HG03439 (cell line): ENCODE measurements at regions not wholly inside any gene's neighbourhood (a gene's known extent, or its start where the extent isn't known, plus 50 kb on each side); places are given as distances from the start of the nearest gene placed in this dataset.

Source experiments
- ATAC-seq: cut with Tn5 transposase; IDR thresholded peaks from one replicate; pipeline ENCODE4 v1.9.1; 2021; ENCODE audit warnings: mild to moderate bottlenecking, moderate library complexity; ENCODE audit not compliant: unreplicated experiment

- ATAC-seq = no peak
Measured at GRCh38 chr15:39167164-39168058, 413.5 kb upstream of the THBS1 start.

GRCh38 chr15:39171944-39172368, 408.9 kb upstream of the THBS1 start:
- no peak for ATAC-seq

- no peak for ATAC-seq
Measured at GRCh38 chr15:39172380-39173281, 408.2 kb upstream of the THBS1 start.

DNA sequence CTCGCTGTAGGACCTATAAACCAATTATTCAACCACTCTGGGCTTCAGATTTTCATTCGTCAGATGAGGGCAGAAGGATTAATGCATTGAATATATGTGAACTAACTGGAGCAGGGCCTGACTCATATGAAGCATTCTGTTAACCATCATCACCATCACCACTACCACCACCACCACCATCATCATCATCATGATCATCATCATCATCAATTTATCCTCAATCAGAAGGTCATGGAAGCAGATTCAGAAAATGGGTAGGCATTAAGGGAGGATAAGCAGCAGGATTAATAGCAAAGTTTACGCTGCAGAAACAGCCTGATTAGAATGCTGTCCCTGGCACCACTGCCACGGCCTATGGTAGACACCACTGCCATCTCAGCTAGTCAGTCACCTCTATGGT, 407.5 kb upstream of the THBS1 start:
- ATAC-seq = no peak

GRCh38 chr15:39174332-39174731, 406.5 kb upstream of the THBS1 start:
- ATAC-seq = no peak

GRCh38 chr15:39176030-39176429, 404.8 kb upstream of the THBS1 start:
- no peak for ATAC-seq

DNA sequence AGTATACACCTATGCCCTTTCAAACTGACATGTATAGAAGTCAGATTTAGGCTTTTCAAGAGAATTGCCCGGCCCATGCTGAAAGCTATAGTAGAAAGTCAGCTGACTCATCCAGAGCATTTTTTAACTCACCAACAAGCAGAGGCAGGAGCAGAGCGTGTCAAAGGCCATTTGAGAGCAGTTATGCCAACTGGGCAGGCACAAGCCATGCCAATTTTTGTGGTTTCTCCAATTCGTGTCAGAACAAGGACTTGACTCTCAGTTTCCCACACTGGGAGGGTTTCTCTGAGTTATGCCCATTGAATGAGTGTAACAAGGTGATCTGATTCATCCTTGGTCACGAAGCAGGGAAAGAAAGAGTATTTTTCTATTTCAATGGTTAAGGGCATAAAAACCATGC, 403.3 kb upstream of the THBS1 start:
- ATAC-seq = no peak

GRCh38 chr15:39180030-39180429, 400.8 kb upstream of the THBS1 start:
- no peak for ATAC-seq

- ATAC-seq = no peak
Measured at GRCh38 chr15:39180483-39180933, 400.4 kb upstream of the THBS1 start.

- no peak for ATAC-seq
Measured at GRCh38 chr15:39181056-39181747, 399.7 kb upstream of the THBS1 start.

- ATAC-seq = no peak
Measured at GRCh38 chr15:39181940-39182339, 398.9 kb upstream of the THBS1 start.

GRCh38 chr15:39183164-39183881, 397.6 kb upstream of the THBS1 start:
- no peak for ATAC-seq

DNA sequence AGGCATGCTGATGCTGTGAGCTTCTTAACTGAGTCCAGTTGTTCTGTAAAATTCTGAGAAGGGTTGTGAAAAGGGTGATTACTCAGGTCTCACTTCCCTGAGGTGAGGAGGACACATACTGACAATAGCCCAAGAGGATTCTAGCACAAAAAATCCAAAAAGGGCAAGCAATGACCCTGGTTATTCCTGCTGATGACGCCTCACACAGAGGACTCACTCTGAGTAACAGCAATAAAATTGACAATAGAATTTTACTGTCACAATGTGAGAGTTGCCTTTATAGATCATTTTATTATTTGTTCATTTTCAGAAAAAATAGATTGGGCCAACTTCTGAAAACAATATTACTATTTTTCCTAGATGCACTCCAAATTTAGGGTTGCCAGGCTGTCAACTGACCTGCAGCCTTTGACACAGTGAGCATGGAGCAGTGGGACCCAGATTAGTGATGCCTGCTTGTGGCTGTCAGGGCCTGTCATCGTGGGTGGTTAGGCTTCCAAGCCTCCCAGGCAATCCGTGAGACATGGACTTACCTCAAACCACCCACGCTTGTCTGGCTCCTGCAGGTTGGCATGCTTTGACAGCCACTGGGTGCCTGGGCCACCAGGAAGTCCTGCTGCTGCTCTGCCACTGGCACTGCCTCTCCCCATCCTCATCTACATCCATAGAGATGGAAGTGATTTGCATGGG, 396.0 kb upstream of the THBS1 start:
- ATAC-seq = no peak

GRCh38 chr15:39188314-39188713, 392.6 kb upstream of the THBS1 start:
- no peak for ATAC-seq

GRCh38 chr15:39188930-39189329, 391.9 kb upstream of the THBS1 start:
- no peak for ATAC-seq

- ATAC-seq = no peak
Measured at GRCh38 chr15:39191871-39192291, 389.0 kb upstream of the THBS1 start.

- ATAC-seq = no peak
Measured at GRCh38 chr15:39192351-39192750, 388.5 kb upstream of the THBS1 start.

DNA sequence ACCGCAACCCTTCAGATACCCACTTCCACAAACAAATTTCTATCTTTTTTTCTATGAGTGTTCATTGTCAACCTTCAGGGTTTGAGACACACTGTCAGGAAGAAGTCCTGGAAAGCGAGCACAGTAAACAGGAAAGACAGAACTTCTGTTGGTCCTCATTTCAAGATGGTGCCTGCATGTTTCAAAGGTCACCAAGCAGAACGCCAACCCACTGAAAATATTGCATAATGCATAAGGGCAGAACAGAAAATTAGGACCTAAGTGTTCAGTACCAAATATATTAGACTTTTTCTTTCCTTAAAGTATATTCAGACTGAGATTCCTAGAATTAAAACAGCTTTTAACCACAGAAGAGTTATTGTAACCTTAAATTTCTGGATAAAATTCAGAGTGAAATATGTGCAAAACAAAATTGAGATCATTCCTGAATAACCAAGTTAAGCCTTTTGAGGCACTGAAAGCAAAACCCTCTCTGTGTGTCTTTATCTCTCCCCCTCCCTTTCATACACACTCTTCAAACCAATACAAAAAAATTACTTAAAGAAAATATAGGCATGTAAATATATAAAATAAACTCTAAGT, 387.8 kb upstream of the THBS1 start:
- no peak for ATAC-seq

- no peak for ATAC-seq
Measured at GRCh38 chr15:39193611-39194010, 387.3 kb upstream of the THBS1 start.
